Fibroblast of lung (primary cell): ENCODE measurements at regions not wholly inside any gene's neighbourhood (a gene's known extent, or its start where the extent isn't known, plus 50 kb on each side); places are given as distances from the start of the nearest gene placed in this dataset.

ENCODE experiments used
- EZH2 ChIP-seq: IDR thresholded peaks from 2 replicates; pipeline ENCODE4 v1.5.1; 2012; ENCODE audit warnings: low read length, control low read depth, mild to moderate bottlenecking; ENCODE audit errors: missing control alignments
- TF ChIP-seq, protein P1 (sequence below), 2 donors: IDR thresholded peaks in 1 of 2; conservative IDR thresholded peaks in 1 of 2; 1 replicate in 1 of 2; 2 replicates in 1 of 2; pipeline ENCODE4 v1.5.1; 2011 to 2012; ENCODE audit warnings: low read length in 2 of 2, control low read depth in 1 of 2, inconsistent platforms in 1 of 2, low read depth in 1 of 2, mild to moderate bottlenecking in 1 of 2

DNA sequence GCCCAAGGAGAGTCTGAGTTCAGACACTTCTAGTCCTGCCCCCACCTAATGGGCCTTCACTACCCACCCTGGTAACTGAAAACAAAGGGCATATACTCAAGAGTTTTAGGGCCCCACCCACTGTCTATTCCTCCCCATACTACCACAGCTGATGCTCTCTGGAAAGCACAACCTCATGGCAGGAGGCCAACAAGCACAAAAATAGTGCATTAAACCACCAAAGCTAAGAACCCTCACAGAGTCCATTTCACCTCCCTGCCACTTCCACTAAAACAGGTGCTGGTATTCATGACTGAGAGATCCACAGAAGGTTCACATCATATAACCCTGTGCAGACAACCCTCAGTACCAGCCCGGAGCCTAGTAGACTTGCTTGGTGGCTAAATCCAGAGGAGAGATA is 132.1 kb upstream of the ADGRB3 start:
- TF ChIP-seq, protein P1, sequence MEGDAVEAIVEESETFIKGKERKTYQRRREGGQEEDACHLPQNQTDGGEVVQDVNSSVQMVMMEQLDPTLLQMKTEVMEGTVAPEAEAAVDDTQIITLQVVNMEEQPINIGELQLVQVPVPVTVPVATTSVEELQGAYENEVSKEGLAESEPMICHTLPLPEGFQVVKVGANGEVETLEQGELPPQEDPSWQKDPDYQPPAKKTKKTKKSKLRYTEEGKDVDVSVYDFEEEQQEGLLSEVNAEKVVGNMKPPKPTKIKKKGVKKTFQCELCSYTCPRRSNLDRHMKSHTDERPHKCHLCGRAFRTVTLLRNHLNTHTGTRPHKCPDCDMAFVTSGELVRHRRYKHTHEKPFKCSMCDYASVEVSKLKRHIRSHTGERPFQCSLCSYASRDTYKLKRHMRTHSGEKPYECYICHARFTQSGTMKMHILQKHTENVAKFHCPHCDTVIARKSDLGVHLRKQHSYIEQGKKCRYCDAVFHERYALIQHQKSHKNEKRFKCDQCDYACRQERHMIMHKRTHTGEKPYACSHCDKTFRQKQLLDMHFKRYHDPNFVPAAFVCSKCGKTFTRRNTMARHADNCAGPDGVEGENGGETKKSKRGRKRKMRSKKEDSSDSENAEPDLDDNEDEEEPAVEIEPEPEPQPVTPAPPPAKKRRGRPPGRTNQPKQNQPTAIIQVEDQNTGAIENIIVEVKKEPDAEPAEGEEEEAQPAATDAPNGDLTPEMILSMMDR (conservative IDR thresholded peaks at IDR 0.05 in 1 of 2, IDR thresholded peaks at IDR 0.05 in 1 of 2; ENCODE audit: low read depth in 1 of 2, low read length in 2 of 2): no peak
- no peak for TF ChIP-seq EZH2
